Heart right ventricle (tissue), 16 donors: ENCODE measurements at regions not wholly inside any gene's neighbourhood (a gene's known extent, or its start where the extent isn't known, plus 50 kb on each side); places are given as distances from the start of the nearest gene placed in this dataset.

Source experiments
- ATAC-seq, 8 donors: fragments of 200-7000 bp; cut with Tn5 transposase; one replicate each; pipeline ENCODE4 v1.9.1; 2020; ENCODE audit warnings: mild to moderate bottlenecking in 8 of 8, moderate library complexity in 8 of 8, moderate number of reproducible peaks in 1 of 8
- DNase-seq, 2 donors: peaks; one replicate each; pipeline ENCODE4 v3.0.0-alpha.2; 2020
- H3K27ac ChIP-seq, 10 donors: fragments of 200-600 bp; sonication (generic) in 2 of 10; one replicate each; pipeline versions ENCODE4 v1.5.0 to v1.8.0; 2020 to 2022; ENCODE audit warnings: mild to moderate bottlenecking in 3 of 10
- H3K27me3 ChIP-seq, 7 donors: fragments of 200-600 bp; one replicate each; pipeline ENCODE4 v1.8.0; 2021 to 2022; ENCODE audit warnings: mild to moderate bottlenecking in 2 of 7
- H3K36me3 ChIP-seq, 9 donors: fragments of 200-600 bp; sonication (generic) in 1 of 9; one replicate each; pipeline versions ENCODE4 v1.5.0 to v1.8.0; 2020 to 2022; ENCODE audit warnings: mild to moderate bottlenecking in 2 of 9
- H3K4me1 ChIP-seq, 9 donors: fragments of 200-600 bp; sonication (generic) in 1 of 9; one replicate each; pipeline versions ENCODE4 v1.5.0 to v1.8.0; 2020 to 2022; ENCODE audit warnings: mild to moderate bottlenecking in 4 of 9
- H3K4me3 ChIP-seq, 10 donors: fragments of 200-600 bp; sonication (generic) in 2 of 10; one replicate each; pipeline versions ENCODE4 v1.5.0 to v1.8.0; 2020 to 2022; ENCODE audit warnings: mild to moderate bottlenecking in 7 of 10, moderate library complexity in 2 of 10
- H3K9me3 ChIP-seq, 11 donors: fragments of 200-600 bp in 10 of 11; sonication (generic) in 2 of 11; one replicate each; pipeline versions ENCODE4 v1.5.0 to v1.8.0; 2013 to 2022; ENCODE audit warnings: mild to moderate bottlenecking in 2 of 11, control low read depth in 1 of 11, moderate library complexity in 1 of 11
- WGBS, 2 donors: extraction: QIAGEN DNeasy Blood & Tissue Kit; methylation state at CpG; one replicate each; pipeline ENCODE4 v1.1.7; 2013; ENCODE audit warnings: inconsistent platforms in 1 of 2; 5-methylcytosine and 5-hydroxymethylcytosine counted together
- intact Hi-C, 10 donors: fragments of 100-400 bp; cut with DNase I; formaldehyde crosslinking; loops; one replicate each; pipeline versions ENCODE4 v1.11.1 to v1.14.2; 2022
- TF ChIP-seq, protein P1 (sequence below), 9 donors: fragments of 200-600 bp; sonication (generic) in 2 of 9; IDR thresholded peaks; one replicate each; pipeline versions ENCODE4 v1.5.0 to v1.8.0; 2021 to 2022; ENCODE audit warnings: antibody characterized with exemption in 9 of 9, mild to moderate bottlenecking in 5 of 9, moderate library complexity in 1 of 9
- donor health status: Arrhythmogenic right ventricular cardiomyopathy.
- donor health status: ischemic (EF 13 %, LVEDD 7.1; RV severe dilation, severe dysfunction).
- donor health status: healthy with polysubstance abuse.
- donor health status: DM: no; HTN: yes; CAD: no.
- donor health status: DM: no; HTN: no; CAD: no.
- donor health status: ischemic (EF 25% LVEDD 6.9; RV normal size, moderate dysfunction).
- donor health status: ischemic (EF 25% LVEDD 5.7; RV mildly dilated, moderate dysfunction).
- donor health status: healthy.
- donor health status: DM: yes; HTN: yes; CAD: no.
- donor health status: Ischemic cardiomyopathy.
- donor health status: ischemic (EF 35%, LVEDD 5.7; RV mildly dilated, moderate dysfunction).
- donor health status: nonischemic (EF 11% LVEDD 7.7; RV severe dilation, severe dysfunction).
- donor health status: DM: yes; HTN: yes; CAD: no.
- donor health status: PGD.
- donor health status: ischemic (EF 29% LVEDD 5.4; RV normal size, mild dysfunction).
- donor health status: nonischemic (EF 23%, LVEDD 6.1; RV moderate dilation, normal function).

DNA sequence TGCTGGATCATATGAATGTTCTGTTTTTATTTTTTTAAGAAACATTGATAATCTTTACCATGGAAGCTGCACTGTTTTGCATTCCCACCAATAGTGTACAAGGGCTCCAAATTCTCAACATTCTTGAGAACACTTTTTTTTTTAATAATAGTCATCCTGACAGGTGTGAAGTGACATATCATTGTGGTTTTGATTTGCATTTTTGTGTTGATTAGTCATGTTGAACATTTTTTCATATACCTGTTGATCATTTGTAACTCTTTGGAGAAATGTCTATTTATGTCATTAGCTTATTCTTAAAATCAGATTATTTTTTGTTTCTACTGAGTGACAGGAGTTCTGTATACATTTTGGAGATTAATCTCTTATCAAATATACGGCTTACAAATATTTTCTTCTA, 408.5 kb downstream of the GLUD2 start:
- H3K4me3 ChIP-seq = no peak overlapping the region

DNA sequence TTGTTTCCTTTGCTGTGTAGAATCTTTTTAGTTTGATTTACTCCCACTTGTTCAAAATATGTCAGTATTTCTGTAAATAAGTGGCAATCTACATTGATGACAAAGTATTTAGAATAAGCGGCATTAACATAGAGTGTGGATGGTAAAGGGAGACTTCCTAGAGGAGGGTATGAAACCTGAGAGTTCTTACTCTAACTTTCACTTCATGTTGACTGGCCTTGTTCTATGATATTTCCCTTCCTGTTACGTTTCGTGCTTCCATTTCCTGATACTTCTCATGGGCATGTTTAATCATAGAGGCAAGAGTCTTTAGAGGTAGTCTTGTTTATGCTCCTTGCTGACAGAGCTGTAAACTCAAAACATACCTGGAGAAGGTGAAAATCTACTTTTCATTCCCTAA, 408.9 kb downstream of the GLUD2 start:
- no peaks in the 10 kb centered on the region for H3K27me3 ChIP-seq
- no peak overlapping the region for H3K4me3 ChIP-seq
- no peak for DNase-seq
- no peak for ATAC-seq
- 52 to 61% methylated on average over 3 of the region's 3 CpGs for WGBS, 2 donors
- H3K27ac ChIP-seq = no peak overlapping the region
- H3K4me1 ChIP-seq = no peaks in the 10 kb centered on the region
- H3K36me3 ChIP-seq = no peaks in the 10 kb centered on the region
- H3K9me3 ChIP-seq = peaks cover 0 to 12% (median 0%) of the 10 kb centered on the region in 11 donors
- intact Hi-C loops = no loop called here
- TF ChIP-seq, protein P1, sequence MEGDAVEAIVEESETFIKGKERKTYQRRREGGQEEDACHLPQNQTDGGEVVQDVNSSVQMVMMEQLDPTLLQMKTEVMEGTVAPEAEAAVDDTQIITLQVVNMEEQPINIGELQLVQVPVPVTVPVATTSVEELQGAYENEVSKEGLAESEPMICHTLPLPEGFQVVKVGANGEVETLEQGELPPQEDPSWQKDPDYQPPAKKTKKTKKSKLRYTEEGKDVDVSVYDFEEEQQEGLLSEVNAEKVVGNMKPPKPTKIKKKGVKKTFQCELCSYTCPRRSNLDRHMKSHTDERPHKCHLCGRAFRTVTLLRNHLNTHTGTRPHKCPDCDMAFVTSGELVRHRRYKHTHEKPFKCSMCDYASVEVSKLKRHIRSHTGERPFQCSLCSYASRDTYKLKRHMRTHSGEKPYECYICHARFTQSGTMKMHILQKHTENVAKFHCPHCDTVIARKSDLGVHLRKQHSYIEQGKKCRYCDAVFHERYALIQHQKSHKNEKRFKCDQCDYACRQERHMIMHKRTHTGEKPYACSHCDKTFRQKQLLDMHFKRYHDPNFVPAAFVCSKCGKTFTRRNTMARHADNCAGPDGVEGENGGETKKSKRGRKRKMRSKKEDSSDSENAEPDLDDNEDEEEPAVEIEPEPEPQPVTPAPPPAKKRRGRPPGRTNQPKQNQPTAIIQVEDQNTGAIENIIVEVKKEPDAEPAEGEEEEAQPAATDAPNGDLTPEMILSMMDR (IDR thresholded peaks at IDR 0.05) = no peak

More for the DNA sequence above, 408.5 kb downstream of the GLUD2 start:
- Histone ChIP-seq H3K27me3 (no peaks in the 10 kb centered on the region), H3K4me1 (no peaks in the 10 kb centered on the region), H3K9me3 (peaks cover 0 to 8% (median 0%) of the 10 kb centered on the region in 11 donors), H3K27ac (no peak overlapping the region), H3K36me3 (no peaks in the 10 kb centered on the region)
- intact Hi-C loops = no loop called here
- DNase-seq (no peak), ATAC-seq (no peak)
- 62 to 67% methylated on average over 1 of the region's 1 CpG for WGBS, 2 donors
- TF ChIP-seq, protein P1 (IDR thresholded peaks at IDR 0.05) = no peak

DNA sequence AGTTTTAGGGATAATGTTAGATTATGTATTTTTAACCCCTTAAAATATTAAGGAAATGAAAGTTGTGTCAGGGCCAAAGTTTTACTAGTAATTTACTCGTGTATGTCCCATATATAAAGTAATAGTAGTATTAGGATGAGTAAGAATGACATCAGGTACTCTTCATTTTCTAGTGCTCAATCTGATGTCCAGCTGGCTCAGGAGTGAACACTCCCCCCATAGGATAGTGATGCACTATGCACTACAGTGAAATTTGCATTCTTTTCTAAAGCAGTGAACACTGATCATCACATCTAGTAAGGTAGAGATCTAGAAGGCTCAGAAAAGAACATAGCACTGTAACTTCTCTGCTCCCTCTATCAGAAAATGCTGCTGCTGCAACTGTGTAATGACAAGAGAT, 409.7 kb downstream of the GLUD2 start:
- TF ChIP-seq, protein P1 (IDR thresholded peaks at IDR 0.05) = no peak
- no peak overlapping the region for H3K27ac ChIP-seq
- ATAC-seq = no peak
- 61 to 65% methylated on average over 1 of the region's 1 CpG for WGBS, 2 donors
- H3K36me3 ChIP-seq = no peaks in the 10 kb centered on the region
- H3K9me3 ChIP-seq = peaks cover 0 to 18% (median 0%) of the 10 kb centered on the region in 11 donors
- H3K27me3 ChIP-seq = no peaks in the 10 kb centered on the region
- H3K4me3 ChIP-seq = no peak overlapping the region
- no peak for DNase-seq
- intact Hi-C loops = no loop called here
- no peaks in the 10 kb centered on the region for H3K4me1 ChIP-seq

DNA sequence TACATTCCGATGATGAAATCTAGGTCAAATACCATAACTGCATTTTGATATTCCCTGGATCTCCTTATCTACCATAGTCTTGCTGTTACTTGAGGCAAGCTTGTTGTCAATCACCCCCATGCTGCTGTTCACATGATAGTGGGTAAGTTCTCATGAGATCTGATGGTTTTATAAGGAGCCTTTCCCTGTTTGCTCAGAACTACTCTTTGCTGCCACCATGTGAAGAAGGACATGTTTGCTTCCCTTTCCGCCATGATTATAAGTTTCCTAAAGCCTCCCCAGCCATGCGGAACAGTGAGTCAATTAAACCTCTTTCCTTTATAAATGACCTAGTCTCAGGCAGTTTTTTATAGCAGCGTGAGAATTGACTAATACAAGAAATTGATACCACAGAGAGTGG, 432.0 kb downstream of the GLUD2 start:
- no peak overlapping the region for H3K4me3 ChIP-seq
- no peaks in the 10 kb centered on the region for H3K27me3 ChIP-seq
- no peaks in the 10 kb centered on the region for H3K36me3 ChIP-seq
- no peak overlapping the region for H3K27ac ChIP-seq
- H3K9me3 ChIP-seq = no peaks in the 10 kb centered on the region
- TF ChIP-seq, protein P1 (IDR thresholded peaks at IDR 0.05) = no peak
- intact Hi-C loops = no loop called here
- no peaks in the 10 kb centered on the region for H3K4me1 ChIP-seq
- no peak for ATAC-seq
- 53 to 87% methylated on average over 4 of the region's 4 CpGs for WGBS, 2 donors
- no peak for DNase-seq
